T-helper 17 cell (primary cell): ENCODE measurements at regions not wholly inside any gene's neighbourhood (a gene's known extent, or its start where the extent isn't known, plus 50 kb on each side); places are given as distances from the start of the nearest gene placed in this dataset.
"Not testable (repeated sequence)": the region's sequence is repeated elsewhere in the genome, so short reads cannot be mapped to it uniquely, and the experiment has no call there.

Source experiments
- ATAC-seq: fragments of 150-1000 bp; cut with Tn5 transposase; 2 replicates; pipeline ENCODE4 v1.10.0; 2021; ENCODE audit warnings: mild to moderate bottlenecking, moderate library complexity
- DNase-seq, 3 donors: peaks; one replicate each; pipeline versions ENCODE4 v3.0.0 to v3.0.0-alpha.2; 2020 to 2021
- H3K9me3 ChIP-seq: one replicate; pipeline ENCODE4 v1.7.0; 2013; ENCODE audit warnings: low read length, mild to moderate bottlenecking; ENCODE audit not compliant: control insufficient read depth, poor library complexity, severe bottlenecking
- H3K27ac Mint-ChIP-seq: one replicate; pipeline ENCODE4 v1.8.0; 2022; ENCODE audit warnings: mild to moderate bottlenecking, moderate library complexity, mixed read lengths
- H3K27me3 Mint-ChIP-seq: one replicate; pipeline ENCODE4 v1.8.0; 2022; ENCODE audit warnings: mixed read lengths
- H3K36me3 Mint-ChIP-seq: one replicate; pipeline ENCODE4 v1.8.0; 2022; ENCODE audit warnings: low read depth, mixed read lengths
- H3K4me1 Mint-ChIP-seq: one replicate; pipeline ENCODE4 v1.8.0; 2022; ENCODE audit warnings: mild to moderate bottlenecking, mixed read lengths
- H3K4me3 Mint-ChIP-seq: one replicate; pipeline ENCODE4 v1.8.0; 2022; ENCODE audit warnings: mild to moderate bottlenecking, moderate library complexity, mixed read lengths

DNA sequence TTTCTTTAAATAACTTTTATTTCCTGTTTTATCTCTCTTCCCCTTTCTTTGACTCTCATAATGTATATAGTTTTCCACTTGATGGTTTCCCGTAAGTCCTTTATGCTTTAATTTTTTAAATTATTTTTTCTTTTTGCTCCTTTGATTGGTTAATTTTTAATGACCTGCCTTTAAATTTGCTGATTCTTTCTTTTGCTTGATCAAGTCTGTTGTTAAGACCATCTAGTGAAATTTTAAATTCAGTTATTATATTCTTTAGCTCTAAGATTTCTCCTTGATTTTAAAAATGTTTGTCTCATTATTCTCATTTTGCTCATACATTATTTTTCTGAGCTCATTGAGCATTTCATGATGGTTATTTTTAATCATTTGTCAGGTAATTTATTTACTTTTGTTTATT is 718.6 kb downstream of the METTL15 start:
- no peaks in the 10 kb centered on the region for H3K36me3 Mint-ChIP-seq
- H3K4me3 Mint-ChIP-seq, result no peak overlapping the region
- no peak for ATAC-seq
- no peak for DNase-seq
- H3K9me3 ChIP-seq, result no peaks in the 10 kb centered on the region
- H3K27me3 Mint-ChIP-seq, result no peaks in the 10 kb centered on the region
- no peaks in the 10 kb centered on the region for H3K4me1 Mint-ChIP-seq
- H3K27ac Mint-ChIP-seq, result no peak overlapping the region

DNA sequence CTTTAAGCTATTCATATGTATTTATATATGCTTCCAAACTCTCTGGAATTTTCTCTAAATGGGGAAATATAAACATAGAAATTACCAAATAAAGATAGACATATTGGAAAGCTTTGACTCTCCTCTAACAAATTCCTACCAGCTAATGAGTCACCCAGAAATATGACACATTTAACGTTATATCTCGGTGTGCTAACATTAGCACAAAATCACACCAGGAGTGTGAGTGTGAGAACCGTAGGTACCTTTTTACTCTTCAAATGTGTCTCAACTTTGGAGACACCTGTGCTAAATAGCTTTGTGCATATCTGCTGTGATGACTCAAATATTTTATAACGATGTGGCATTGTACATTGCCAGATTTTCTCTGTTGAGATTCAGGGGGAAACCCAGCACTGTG is 714.4 kb downstream of the METTL15 start:
- no peaks in the 10 kb centered on the region for H3K9me3 ChIP-seq
- H3K27ac Mint-ChIP-seq, result no peak overlapping the region
- no peak overlapping the region for H3K4me3 Mint-ChIP-seq
- DNase-seq, result no peak
- H3K36me3 Mint-ChIP-seq, result no peaks in the 10 kb centered on the region
- no peaks in the 10 kb centered on the region for H3K27me3 Mint-ChIP-seq
- no peaks in the 10 kb centered on the region for H3K4me1 Mint-ChIP-seq
- no peak for ATAC-seq

DNA sequence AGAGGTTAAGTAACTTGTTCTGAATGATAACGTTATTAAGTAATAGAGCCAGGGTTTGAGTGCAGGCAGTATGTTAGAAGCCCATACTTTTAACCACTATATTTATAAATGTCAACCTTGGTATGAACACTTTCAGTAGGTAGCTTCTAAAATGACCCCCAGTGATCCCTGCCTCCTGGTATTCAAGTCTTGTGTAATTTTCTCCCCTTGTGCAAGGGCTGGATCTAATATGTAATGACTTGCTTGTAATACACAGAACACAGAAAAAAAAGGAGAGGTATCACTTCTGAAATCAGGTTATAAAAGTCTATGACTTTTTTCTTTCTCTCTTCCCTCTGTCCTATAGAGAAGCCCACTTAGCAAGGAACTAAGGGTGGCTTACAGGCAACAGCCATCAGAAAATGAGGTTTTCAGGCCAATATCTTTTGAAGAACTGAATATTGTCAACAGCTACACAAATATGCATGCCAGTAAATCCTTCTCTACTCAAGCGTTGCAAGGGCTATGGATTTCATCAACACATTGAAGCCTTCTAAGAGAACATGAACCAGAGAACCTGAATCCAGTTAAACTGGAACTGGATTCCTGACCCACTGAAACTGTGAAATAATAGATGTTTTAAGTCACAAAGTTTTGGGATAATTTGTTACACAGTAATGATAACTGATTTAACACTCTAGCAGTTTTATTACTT is 712.3 kb downstream of the METTL15 start:
- no peaks in the 10 kb centered on the region for H3K4me1 Mint-ChIP-seq
- H3K36me3 Mint-ChIP-seq, result no peaks in the 10 kb centered on the region
- ATAC-seq (no peak), DNase-seq (no peak)
- no peaks in the 10 kb centered on the region for H3K27me3 Mint-ChIP-seq
- no peak overlapping the region for H3K27ac Mint-ChIP-seq
- no peaks in the 10 kb centered on the region for H3K9me3 ChIP-seq
- no peak overlapping the region for H3K4me3 Mint-ChIP-seq

DNA sequence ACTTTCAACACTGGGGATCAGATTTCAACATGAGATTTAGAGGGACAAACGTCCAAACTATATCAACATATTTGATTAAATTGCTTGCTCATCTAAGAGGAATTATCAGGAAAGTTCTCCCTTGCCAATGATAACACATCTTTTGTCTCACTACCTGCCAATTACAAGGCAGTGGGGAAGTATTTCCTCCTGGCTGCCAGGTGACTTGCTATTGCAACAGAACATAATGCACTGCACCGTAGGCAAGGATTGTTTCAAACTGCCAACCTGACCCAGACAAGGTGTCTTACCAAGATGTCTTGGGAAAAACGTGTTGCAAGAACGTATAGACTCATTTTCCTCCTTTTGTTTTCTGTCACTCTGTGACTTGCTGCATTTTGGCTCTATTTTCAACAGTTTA is 711.6 kb downstream of the METTL15 start:
- no peaks in the 10 kb centered on the region for H3K4me1 Mint-ChIP-seq
- H3K27ac Mint-ChIP-seq, result no peak overlapping the region
- no peak for ATAC-seq
- no peaks in the 10 kb centered on the region for H3K9me3 ChIP-seq
- no peaks in the 10 kb centered on the region for H3K36me3 Mint-ChIP-seq
- DNase-seq, result no peak
- H3K27me3 Mint-ChIP-seq, result no peaks in the 10 kb centered on the region
- H3K4me3 Mint-ChIP-seq, result no peak overlapping the region

DNA sequence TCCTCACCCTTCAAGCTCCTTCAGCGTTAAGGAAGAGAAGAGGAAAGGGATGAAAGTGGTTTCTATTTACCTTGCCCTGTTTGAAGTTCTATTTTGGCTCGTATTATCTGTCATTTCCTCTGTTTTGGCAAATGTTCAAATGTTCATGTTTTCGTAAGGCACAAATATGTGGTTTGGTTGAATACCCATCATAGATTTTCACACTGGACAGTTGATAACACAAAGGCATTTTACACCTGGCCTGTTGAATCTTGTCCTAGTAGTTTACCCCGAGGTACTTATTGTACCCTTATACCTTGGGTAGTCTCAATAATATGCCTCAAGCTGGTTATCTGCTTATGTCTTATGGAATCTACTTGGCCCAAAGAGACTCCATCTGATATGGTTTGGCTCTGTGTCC is 706.9 kb downstream of the METTL15 start:
- Mint-ChIP-seq H3K4me1 (no peaks in the 10 kb centered on the region), H3K36me3 (no peaks in the 10 kb centered on the region)
- no peak for ATAC-seq

DNA sequence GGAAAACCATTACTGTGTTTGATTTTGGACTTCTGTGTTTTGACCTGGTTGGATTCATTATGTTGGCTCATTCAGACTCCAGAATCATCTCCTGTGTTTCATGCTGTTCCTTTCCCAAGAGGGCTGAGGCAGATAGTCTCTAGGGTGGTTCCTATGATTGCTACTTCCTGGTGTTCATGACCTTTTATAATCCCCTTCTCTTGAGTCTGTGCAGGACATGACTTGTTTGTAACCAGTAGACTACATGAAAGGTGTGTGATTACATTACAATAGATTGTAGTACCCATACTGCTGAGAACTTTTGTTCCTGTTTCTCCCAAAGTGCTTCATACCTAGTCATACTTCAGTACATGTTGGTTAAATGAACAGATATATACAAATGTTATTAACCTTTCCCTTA is 700.6 kb downstream of the METTL15 start:
- no peak for DNase-seq
- Mint-ChIP-seq H3K27me3 (no peaks in the 10 kb centered on the region), H3K27ac (no peak overlapping the region), H3K4me3 (no peak overlapping the region), H3K4me1 (no peaks in the 10 kb centered on the region), H3K36me3 (no peaks in the 10 kb centered on the region)
- ATAC-seq, result no peak
- H3K9me3 ChIP-seq, result no peaks in the 10 kb centered on the region

More for the DNA sequence above, 706.9 kb downstream of the METTL15 start:
- H3K9me3 ChIP-seq, result no peaks in the 10 kb centered on the region
- Mint-ChIP-seq H3K27me3 (no peaks in the 10 kb centered on the region), H3K27ac (no peak overlapping the region), H3K4me3 (no peak overlapping the region)
- no peak for DNase-seq

DNA sequence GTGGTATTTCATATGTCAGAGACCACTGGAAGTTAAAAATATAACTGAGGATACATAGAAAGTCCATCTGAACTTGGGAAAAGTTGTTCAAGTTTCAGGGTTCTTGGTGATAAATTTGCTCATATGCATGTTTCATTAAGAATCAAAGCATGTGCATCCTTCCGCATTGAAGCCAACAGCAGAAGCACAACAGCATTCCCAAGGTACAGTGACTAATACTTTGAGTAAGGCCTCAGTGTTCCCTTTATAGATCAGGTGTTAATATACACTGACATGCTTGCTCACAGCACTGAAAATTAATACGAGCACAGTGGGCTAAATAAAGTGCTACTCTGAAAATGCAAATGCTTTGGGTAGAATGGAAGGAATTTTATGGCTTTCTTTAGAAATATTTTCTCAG is 691.1 kb downstream of the METTL15 start:
- no peaks in the 10 kb centered on the region for H3K9me3 ChIP-seq
- H3K4me1 Mint-ChIP-seq, result no peaks in the 10 kb centered on the region
- no peaks in the 10 kb centered on the region for H3K27me3 Mint-ChIP-seq
- ATAC-seq, result no peak
- H3K27ac Mint-ChIP-seq, result no peak overlapping the region
- no peaks in the 10 kb centered on the region for H3K36me3 Mint-ChIP-seq
- DNase-seq, result no peak
- H3K4me3 Mint-ChIP-seq, result no peak overlapping the region

DNA sequence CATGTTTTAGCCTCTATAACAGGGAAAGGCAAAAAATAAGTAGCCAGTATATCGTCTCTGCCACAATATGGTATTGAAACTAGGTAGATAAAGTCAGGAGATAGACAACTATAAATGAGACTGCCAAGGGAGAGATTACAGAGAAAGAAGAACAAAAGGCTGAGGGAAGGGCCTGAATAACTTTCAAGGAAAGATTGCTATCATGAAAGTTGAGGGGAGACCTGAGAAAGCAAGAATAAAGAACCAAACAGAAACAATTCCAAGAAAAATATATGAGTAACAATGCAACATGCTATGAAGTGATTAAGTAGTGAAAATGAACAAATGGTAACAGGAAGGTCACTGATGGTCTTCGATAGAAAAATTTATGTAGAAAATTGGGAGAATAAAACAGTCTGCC is 690.1 kb downstream of the METTL15 start:
- DNase-seq (no peak), ATAC-seq (no peak)
- no peaks in the 10 kb centered on the region for H3K9me3 ChIP-seq
- Mint-ChIP-seq H3K27me3 (no peaks in the 10 kb centered on the region), H3K4me1 (no peaks in the 10 kb centered on the region), H3K4me3 (no peak overlapping the region), H3K27ac (no peak overlapping the region), H3K36me3 (no peaks in the 10 kb centered on the region)

DNA sequence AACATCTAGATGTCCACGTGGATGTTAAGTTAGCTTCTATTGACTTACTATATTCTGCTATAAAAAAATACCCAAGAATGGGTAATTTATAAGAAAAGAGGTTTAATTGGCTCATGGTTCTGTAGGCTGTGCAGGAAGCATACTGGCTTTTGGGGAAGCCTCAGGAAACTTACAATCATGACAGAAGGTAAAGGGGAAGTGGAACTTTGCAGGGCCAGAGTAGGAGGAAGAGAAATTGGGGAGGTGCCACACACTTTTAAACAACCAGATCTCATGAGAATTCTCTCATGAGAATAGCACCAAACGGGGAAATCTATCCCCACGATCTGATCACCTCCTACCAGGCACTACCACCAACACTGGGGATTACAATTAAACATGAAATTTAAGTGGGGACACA is 689.3 kb downstream of the METTL15 start:
- ATAC-seq, result no peak
- DNase-seq, result no peak
- Mint-ChIP-seq H3K27ac (no peak overlapping the region), H3K4me3 (no peak overlapping the region), H3K27me3 (no peaks in the 10 kb centered on the region), H3K36me3 (no peaks in the 10 kb centered on the region), H3K4me1 (no peaks in the 10 kb centered on the region)
- H3K9me3 ChIP-seq, result no peaks in the 10 kb centered on the region

DNA sequence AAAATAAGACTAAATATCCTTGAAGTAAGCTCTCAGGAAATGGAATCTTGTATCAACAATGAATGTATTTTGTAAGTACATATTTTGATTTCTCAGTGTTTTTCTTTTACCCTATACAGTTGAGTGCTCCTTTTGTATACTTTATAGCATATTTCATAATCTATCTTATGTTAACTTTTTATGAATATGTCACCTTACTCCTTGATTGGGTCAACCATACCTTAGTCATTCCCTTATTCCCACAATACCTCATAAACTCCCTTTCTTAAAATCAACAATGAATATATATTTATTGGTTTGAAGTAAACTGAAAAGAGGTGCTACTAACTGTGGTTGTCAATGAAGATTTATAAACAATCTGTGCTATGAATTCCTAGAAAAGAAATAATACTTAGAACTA is 686.2 kb downstream of the METTL15 start:
- Mint-ChIP-seq H3K4me3 (no peak overlapping the region), H3K36me3 (no peaks in the 10 kb centered on the region), H3K27ac (no peak overlapping the region), H3K27me3 (no peaks in the 10 kb centered on the region), H3K4me1 (no peaks in the 10 kb centered on the region)
- ATAC-seq, result no peak
- H3K9me3 ChIP-seq, result no peaks in the 10 kb centered on the region
- DNase-seq, result no peak

DNA sequence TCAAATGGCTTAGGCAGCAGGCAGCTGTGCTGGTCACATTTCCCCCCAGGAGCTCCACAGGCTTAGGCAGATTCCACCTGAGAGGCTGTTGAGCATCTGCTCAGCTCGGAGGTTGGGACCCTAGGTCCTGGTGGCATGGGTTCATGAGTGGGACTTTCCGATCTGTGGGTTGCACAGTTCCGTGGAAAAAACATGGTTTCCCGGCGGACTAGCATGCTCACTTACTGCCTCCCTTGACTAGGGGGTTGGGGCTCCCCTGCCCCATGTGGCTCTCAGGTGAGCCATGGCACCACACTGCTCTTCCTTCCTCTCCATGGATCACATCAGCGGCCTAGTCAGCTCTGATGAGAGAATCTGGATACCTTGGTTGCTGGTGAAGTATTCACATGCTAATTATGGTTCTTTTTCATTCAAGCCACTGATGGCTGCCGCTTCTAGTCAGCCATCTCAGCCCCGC is 685.1 kb downstream of the METTL15 start:
- Mint-ChIP-seq H3K27me3 (no peaks in the 10 kb centered on the region), H3K36me3 (no peaks in the 10 kb centered on the region), H3K27ac (no peak overlapping the region), H3K4me1 (no peaks in the 10 kb centered on the region), H3K4me3 (no peak overlapping the region)
- no peak for ATAC-seq
- no peaks in the 10 kb centered on the region for H3K9me3 ChIP-seq
- DNase-seq, result no peak

DNA sequence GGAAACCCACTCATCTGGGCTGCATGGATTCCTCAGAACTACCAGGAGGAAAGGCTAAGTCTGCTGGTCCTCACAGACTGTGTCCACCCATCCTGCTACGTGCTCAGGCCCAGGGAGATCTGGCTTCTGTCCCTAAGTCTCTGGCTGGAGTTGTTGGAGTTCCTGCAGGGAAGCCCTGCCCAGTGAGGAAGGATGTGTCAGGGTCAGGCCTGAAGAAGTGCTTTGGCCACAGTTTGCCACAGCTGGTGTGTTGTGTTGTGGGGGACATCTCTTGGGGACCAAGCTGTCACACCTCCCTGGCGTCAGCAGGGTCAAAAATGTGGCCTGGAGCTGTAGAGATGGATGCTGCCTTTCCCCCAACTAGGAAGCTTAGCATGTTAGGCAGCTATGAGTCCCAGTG is 684.7 kb downstream of the METTL15 start:
- no peak overlapping the region for H3K27ac Mint-ChIP-seq
- H3K27me3 Mint-ChIP-seq, result no peaks in the 10 kb centered on the region
- H3K4me3 Mint-ChIP-seq, result no peak overlapping the region
- H3K4me1 Mint-ChIP-seq, result no peaks in the 10 kb centered on the region
- no peaks in the 10 kb centered on the region for H3K9me3 ChIP-seq
- no peak for DNase-seq
- H3K36me3 Mint-ChIP-seq, result no peaks in the 10 kb centered on the region
- no peak for ATAC-seq

DNA sequence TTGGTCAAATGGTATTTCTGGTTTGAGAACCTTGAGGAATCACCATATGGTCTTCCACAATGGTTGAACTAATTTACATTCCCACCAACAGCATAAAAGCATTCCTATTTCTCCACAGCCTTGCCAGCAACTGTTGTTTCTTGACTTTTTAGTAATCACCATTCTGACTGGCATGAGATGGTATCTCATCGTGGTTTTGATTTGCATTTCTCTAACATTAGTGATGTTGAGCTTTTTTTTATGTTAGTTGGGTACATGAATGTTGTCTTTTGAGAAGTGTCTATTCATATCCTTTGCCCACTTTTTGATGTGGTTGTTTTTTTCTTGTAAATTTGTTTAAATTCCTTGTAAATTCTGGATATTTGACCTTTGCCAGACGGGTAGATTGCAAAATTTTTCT is 679.7 kb downstream of the METTL15 start:
- not testable (repeated sequence) for DNase-seq, ATAC-seq, H3K4me3 Mint-ChIP-seq, H3K27me3 Mint-ChIP-seq, H3K27ac Mint-ChIP-seq, H3K36me3 Mint-ChIP-seq, H3K4me1 Mint-ChIP-seq, H3K9me3 ChIP-seq

DNA sequence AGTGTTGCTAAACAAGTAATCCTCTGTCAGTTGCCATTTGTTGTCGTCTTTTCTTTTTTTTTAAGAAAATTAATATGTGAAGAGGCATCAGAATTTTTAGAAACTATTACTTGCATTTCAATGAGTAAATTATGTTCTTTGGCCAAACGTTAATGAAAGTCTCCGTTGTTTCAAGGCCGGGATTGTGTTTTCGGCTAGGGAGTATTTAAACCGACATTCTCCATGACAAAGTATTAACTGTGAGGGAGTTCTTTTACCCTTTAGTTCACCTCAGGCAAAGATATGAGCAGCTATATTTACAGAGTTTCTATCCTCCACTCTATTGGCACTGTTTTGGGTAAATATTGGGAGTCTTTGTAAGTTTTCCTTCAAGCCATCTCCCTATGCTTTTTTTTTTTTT is 668.9 kb downstream of the METTL15 start:
- Mint-ChIP-seq H3K27me3 (no peaks in the 10 kb centered on the region), H3K27ac (no peak overlapping the region), H3K4me1 (no peaks in the 10 kb centered on the region), H3K4me3 (no peak overlapping the region), H3K36me3 (no peaks in the 10 kb centered on the region)
- no peaks in the 10 kb centered on the region for H3K9me3 ChIP-seq
- no peak for DNase-seq
- ATAC-seq, result no peak
